Right forelimb (tissue), 1 donor: ENCODE measurements at regions not wholly inside any gene's neighbourhood (a gene's known extent, or its start where the extent isn't known, plus 50 kb on each side); places are given as distances from the start of the nearest gene placed in this dataset.
"Not testable (repeated sequence)": the region's sequence is repeated elsewhere in the genome, so short reads cannot be mapped to it uniquely, and the experiment has no call there.

Experiments
- DNase-seq: peaks from one replicate; pipeline ENCODE4 v3.0.0-alpha.2; 2018

DNA sequence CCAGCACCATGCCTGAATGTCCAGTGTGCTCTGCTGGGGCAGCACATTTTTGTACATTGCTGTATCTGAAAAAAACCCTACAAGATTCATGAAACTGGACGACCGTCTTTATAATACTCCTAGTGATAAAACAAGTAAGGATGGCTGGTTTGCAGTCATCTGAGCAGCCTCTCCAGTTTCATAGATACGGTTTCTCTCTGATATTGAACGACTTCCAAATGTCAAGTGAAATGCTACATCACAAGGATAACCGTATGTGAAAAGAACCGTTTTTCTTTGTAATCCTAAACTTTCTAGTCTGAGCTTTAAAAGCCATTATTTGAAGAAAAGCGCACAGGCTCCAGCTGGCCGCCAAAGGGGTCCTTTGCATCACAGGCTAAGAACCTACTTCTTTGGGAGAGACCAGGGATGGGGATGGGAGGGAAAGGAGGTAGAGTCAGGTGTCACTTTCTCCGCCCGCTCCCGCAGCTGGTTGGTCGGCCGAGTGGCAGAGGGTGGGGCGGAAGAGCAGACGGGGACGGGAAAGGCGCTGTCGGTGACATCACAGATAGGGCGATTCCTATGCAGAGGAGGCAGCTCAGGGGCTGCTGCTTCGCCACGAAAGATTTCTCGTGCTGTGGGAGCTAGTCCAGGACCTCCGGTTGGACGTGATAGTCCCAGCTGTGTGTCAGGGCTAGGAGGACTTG, 180.4 kb upstream of the NOTCH2NLA start:
- peak; percentile 45 for DNase-seq

DNA sequence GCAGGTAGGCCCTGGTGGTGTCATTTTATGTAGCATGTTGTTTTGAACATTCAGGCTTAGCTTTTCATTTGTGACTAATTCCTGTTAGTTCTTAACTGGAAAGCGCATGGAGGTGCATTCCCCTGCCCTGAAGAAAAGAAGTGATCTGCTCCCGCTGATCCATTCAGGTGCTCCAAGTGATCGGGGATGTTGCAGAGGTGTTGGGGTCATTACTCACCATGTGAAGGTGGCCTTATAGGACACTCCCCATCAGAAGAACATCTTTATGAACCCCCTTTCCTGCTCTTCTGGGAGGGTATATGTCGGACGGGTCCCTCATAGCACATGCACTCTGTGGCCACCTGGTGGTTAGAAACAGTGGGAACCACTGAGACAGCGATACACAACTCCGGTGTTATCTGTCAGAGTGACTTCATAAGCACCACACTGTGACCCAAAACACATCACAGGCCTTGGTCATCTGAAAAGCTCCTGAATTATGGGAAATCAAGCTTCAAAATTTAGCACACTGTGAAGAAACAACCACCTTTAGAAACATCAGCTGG, 172.5 kb upstream of the NOTCH2NLA start:
- peak; percentile 40 for DNase-seq

DNA sequence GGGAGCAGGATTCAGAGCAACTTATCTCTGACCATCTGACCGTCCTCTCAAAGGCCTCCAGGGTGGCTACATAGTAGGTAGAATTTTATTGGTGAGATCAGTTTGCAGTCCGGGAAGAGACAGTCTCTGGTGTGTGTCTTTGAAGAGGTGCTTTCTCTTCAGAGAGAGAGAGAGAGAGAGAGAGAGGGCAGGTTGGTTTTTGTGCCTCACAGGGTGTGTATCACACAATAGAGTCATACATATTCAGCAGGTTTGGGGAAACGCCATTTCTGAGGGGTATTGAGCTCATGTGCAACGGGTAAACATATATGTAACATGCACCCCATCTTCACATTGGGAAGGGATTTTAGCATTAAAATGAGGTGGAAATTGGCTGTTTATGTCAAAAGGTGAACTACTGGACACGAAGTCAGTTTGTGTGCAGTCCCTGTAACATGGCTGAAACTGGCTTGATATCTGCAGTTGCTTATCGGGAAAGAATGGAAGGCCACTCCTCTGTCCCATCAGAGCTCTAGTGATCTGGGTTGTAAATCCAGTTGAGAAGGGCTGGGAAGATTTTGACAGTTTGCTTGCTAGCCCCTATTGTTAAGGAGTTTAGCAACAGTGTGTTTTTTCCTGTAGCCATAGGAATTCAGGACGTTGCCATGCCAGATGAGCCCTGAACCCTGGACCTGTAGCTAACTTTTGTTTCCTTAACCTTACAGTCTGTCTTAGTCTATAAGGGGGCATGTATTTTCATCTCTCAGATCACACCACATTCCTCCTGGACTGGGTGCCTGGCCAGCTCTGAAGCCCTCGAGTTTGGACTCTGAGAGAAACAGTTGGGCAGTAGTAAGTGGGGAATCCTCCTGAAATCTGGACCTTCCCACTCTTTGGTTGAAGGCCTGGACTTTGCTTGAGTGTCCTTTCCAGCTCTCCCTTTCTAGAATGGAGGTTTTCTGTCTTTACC, 171.6 kb upstream of the NOTCH2NLA start:
- DNase-seq, result not testable (repeated sequence)

DNA sequence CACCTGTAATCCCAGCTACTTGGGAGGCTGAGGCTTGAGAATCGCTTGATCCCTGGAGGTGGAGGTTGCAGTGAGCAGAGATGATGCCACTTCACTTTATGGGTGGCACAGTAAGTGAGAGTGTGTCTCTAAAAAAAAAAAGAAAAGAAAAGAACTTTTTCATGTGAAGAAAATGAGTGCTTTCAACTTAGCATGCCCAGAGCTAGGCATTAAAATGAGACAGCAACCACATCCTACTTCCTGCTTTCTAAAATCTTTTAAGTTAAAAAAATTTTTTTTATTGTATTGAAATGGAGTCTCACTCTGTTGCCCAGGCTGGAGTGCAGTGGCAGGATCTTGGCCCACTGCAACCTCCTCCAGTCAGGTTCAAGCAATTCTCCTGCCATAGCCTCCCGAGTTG, 170.4 kb upstream of the NOTCH2NLA start:
- DNase-seq, result not testable (repeated sequence)

DNA sequence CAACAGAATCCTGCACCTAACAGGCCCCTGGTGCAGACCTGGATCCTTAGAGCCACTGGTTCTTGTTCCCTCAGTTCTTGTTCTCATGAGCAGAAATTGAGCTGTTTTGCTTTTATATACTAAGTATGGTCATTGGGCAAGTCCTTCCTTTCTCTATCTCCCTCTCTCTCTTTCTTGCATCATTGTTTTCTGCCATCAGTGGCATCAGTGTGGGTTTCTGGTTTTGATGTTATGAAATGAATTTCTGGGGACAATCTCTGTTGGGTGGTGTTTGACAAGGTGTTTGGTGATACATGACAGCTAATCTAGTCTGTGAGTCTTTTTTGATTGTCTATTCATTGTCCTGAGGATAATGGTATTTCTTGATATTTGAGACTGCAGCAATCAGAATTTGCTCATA, 168.0 kb upstream of the NOTCH2NLA start:
- not testable (repeated sequence) for DNase-seq

DNA sequence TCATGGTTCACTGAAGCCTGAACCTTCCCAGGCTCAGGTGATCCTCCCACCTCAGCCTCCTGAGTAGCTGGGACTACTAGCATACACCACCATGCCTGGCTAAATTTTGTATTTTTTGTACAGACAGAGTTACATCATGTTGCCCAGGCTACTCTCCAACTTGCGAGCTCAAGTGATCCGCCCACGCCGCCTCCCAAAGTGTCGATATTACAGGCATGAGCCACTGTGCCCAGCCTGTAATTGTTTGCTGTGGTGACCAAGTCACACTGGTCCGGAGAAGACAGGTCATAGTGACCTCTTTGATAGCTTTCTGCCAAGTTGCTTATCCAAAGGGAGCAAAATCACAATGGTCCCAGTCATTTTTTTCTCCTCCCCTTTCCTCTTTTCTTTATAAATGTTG, 167.4 kb upstream of the NOTCH2NLA start:
- not testable (repeated sequence) for DNase-seq

DNA sequence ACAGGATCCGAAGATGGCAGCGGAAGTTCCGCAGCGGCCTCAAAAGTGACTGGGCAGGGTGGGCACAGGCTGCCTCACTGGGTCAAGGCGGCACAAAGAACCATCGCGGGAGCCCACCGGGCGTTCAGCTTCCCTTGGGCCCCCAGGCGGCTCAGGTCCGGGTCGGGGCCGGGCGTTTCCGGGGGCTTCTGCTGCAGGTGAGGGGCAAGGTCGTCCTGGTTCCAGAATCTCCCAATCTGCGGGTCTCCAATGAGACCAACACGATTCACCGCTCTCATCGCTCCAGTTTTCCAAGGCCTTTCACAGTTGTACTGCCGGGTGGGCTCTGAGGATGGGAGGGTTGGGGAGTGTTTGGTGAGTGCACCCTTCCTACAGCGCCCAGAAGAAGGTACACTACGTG, 165.0 kb upstream of the NOTCH2NLA start:
- DNase-seq, result not testable (repeated sequence)

DNA sequence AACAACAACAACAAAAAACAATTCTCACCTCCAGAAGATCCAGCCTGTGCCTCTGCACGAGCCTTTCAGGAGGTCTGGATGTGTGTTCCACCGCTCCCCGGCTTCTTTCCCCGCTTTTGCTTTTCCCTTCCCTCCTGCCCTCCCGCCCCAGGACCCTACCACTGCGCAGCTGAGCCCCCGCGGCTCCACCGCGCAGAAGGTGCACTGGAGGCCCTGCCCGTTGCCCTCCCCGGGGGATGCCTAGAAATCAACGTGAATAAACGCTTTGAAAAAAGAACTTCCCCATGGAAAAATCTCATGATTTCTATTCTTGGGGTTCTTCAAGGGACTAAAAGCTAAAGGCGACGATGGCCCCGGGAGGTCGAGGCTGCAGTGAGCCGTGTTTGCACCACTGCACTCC, 164.3 kb upstream of the NOTCH2NLA start:
- DNase-seq, result not testable (repeated sequence)

DNA sequence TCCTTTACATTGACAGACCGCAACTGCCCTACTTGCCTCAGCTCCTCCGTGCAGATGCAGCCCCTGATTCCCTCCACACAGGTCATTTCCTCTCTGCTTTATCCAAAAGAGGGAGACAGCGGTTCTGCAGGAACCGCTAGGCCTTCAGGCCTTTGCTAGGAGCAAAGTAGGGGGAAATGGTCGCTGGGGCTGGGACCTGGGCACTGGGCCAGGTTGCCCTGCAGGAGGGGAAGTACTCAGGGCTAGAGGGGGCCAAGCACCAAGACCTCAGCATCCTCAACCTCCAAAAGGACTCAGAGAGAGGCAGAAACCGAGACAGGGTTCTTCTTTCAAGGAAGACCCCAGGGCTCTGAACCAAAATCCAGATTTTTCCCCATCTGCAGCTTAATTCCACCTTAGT, 160.4 kb upstream of the NOTCH2NLA start:
- peak; percentile 3 for DNase-seq

DNA sequence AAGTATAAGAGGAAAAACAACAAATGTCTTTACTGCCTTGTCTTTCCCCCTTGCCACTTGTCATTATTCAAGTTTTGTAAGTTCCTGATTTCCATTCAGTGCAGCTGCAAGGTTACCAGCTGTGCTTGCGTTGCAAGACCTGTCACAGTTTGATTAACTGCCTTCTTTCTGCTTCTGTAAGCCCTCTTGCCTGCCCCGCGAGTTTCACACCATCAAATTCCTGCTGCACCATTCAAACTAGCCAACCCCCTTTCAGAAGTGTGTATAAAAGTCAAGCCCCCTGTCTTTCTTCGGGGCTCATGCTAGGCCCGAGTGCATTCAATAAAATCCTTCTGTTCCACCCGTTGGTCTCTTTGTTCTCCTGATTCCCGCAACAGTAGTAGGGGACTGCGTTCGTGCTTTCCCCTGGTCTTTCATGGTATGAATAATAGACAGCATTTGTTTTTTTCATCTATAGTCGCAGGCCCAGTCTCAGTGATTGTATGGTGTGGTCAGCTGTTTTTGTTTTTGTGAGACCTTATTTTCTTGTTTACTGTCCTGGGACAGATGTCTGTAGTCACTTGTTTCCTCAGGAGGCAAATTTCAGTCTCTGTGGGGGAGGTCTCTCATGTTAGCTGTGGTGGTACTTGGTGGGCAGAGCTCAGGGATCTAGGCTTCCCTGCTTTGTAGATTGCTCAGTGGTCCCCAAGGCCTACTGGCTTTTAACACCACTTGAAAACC, 159.1 kb upstream of the NOTCH2NLA start:
- DNase-seq, result peak; percentile 40

DNA sequence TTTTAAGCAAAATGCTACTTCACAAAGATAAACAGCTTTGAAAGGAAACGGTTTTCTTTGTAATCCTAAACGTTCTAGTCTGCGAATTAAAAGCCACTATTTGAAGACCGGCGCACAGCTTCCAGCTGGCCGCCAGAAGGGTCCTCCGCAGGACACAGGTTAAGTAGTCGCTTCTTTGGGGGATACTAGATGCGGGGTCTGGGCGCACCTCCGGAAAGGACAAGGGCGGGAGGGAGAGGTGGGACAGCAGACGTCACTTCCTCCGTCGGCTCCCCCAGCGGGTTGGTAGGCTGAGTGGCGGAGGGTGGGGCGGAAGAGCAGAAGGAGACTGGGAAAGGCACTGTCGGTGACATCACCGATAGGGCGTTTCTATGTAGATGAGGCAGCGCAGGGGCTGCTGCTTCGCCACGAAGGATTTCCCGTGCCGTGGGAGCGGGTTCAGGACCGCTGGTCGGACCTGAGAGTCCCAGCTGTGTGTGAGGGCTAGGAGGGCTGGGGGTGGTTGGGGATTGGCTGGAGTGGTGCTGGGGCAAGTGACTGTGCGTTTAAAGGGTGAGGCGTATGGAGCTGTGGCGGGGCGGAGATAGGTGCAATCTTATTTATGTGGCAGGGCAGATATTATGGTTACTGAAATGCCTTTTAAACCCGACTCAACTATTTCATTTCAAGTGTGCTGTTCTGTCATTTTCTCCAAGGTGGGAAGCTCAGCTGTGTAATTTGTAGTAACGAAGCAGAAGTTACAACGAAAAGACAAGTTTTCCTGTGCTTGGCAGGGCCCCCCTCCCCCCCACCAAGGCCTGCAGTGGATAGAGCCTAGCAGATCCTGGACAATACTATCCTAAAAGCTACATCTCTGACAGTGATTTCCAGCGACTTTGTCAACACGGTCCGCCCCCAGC, 158.3 kb upstream of the NOTCH2NLA start:
- DNase-seq, result peak; percentile 81

DNA sequence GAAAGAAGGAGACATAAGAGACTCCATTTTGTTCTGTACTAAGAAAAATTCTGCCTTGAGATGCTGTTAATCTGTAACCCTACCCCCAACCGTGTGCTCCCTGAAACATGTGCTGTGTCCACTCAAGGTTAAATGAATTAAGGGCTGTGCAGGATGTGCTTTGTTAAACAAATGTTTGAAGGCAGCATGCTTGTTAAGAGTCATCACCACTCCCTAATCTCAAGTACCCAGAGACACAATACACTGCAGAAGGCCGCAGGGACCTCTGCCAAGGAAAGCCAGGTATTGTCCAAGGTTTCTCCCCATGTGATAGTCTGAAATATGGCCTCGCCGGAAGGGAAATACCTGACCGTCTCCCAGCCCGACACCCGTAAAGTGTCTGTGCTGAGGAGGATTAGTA, 152.4 kb upstream of the NOTCH2NLA start:
- DNase-seq, result not testable (repeated sequence)

DNA sequence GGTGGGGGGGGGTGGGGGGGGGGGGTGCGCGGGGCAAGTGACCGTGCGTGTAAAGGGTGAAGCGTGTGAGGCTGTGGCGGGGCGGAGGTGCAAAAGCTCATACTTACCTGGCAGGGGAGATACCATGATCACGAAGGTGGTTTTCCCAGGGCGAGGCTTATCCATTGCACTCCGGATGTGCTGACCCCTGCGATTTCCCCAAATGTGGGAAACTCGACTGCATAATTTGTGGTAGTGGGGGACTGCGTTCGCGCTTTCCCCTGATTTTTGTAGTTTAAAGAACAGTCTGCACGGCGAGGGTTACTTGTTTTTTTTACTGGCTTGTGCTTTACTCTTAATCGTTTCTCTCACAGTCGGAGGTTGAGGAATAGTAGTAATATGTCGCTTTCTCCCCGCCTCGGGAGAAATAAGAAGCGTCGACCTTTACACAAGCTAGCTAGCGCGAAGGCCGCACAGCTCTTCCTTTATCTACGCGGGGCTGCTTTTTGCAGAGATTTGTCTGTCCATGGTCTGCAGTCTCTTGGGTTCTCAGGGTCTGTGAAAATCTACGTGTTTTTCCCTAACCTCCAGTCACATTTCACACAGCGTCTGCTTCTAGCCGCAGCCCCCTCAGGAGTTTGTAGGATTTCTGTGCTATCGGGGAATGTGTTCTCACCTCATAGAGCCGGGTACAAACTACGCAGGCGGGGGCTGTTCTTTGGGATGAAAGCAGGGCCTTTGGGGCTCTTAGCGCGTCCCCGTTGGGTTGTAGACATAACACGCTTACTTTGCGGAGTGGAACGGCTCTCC, 148.1 kb upstream of the NOTCH2NLA start:
- peak; percentile 83 for DNase-seq

DNA sequence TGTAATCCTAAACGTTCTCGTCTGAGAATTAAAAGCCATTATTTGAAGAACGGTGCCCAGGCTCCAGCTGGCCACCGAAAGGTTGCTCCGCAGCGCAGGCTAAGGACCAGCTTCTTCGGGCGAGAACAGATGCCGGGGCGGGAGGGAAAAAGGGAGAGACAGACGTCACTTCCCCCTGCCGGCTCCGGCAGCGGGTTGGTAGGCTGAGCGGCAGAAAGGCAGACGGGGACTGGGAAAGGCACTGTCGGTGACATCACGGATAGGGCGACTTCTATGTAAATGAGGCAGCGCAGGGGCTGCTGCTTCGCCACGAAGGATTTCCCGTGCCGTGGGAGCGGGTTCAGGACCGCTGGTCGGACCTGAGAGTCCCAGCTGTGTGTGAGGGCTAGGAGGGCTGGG, 147.5 kb upstream of the NOTCH2NLA start:
- DNase-seq, result peak; percentile 84

DNA sequence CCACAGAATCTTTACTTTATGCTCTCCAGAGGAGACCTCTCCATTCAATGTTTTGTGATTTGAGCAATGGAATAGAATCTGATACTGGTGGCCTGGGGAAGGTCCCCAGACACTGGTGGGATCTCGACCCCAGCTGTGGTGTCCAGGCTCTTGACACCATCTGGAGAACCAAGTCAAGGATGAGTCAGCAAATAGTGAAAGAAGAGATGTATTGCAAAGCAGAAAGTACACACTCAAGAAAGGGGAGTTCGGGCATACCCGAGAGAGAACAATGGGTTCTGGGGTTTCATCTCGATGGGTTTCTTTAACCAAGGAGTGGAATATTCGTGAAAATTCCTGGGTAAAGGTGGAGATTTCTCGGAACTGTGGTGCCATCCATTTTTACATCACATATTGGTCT, 146.3 kb upstream of the NOTCH2NLA start:
- DNase-seq, result not testable (repeated sequence)

DNA sequence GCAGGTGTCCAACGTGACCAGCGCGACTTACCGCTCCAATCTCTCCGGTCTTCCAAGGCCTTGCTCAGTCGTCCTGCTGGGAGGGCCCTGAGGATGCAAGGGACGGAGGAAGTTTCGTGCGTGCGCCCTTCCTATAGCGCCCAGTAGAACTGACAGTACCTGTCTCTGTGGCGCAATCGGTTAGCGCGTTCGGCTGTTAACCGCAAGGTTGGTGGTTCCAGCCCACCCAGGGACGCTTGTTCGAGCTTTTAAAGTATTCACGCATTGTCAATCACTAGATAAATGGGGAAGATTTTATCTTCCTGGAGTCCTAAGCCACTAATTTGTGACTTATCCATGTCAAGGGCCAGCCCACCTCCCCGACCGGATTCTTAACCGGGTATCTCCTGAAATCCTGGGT, 141.1 kb upstream of the NOTCH2NLA start:
- DNase-seq, result peak; percentile 52

DNA sequence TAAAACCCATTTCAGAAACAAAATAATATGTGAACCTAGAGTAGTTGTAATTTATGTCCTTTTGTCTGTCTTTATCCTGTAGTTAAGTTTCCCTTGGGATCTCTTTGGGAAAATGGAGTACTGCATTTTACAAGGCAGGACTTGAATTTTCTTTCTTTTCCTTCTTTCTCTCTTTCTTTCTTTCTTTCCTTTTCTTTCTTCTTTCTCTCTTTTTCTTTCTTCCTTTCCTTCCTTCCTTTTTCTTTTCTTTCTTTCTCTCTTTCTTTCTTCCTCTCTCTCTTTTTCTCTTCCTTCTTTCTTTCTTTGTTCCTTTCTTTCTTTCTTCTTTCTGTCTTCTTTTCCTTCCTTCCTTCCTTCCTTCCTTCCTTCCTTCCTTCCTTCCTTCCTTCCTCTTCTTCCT, 126.6 kb upstream of the NOTCH2NLA start:
- not testable (repeated sequence) for DNase-seq

DNA sequence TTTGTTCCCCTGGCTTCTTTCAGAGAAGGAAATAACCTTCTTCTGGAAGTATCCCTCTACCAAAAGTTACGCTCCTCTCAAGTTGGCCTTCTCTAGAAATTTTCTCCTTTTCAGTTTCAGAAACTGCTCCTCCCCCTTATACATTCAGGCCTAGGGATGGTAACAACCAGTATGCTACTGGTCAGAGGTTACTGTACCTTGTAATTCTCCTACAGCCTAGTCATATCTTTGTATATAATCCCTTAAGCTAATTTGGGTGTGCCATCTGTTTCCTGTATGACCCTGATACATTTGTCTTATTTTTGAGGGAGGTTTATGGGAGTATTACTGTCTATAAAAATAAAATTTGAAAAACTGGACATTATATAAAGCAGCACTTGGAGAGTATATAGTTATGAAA, 98.0 kb upstream of the NOTCH2NLA start:
- DNase-seq, result not testable (repeated sequence)

DNA sequence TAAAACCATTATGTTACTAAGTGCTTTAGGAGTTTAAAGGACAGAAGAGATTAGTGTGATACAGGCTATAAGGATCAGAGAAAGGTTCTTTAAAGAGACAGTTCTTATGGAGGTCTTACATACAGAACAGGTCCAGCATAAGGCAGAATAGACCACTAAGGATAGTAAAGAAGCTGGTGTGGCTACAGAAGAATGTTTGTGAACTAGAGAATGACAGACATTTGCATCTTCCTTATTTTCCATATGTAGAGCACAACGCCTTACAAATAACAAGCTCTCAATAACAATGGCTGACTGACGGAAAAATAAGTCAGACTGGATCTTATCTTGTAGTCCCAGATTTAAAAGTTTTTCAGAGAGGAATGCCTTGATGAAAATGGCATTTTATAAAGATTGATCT, 95.6 kb upstream of the NOTCH2NLA start:
- not testable (repeated sequence) for DNase-seq

DNA sequence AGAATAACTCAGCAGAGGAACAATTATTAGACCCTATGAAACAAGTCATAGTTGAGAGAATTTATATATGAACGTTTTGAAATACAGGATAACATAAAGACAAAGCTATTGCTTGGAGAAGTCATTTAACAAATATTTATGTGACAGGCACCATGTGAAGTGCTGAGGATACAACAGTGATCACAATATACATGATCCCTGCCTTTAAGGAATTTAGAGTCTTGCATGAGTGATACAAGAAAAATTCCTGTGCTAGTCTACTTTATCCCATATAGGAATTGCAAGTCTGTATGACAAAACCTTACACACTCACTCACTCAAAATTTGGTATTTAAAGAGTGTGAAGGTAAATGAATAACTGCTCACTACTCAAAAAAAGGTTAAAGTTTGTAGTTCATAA, 94.5 kb upstream of the NOTCH2NLA start:
- not testable (repeated sequence) for DNase-seq

DNA sequence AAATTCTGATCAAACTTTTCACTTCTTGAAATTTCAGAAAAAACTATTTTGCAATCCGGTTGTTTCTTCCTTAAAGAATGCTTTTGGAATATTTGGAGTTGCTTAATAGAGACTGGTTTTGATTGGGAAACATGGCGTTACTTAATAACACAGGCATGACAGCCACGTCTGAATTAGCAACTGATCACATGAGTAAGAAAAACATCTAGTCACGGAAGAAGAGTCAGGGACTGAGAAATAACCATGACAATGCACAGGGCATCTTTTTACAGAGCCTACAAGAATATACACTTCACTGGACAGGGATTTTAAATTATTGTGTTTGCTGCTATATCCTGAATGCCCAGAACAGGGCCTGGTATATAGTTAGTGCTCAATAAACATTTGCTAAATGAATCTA, 94.1 kb upstream of the NOTCH2NLA start:
- not testable (repeated sequence) for DNase-seq
